ENCODE measurements at regions not wholly inside any gene's neighbourhood (a gene's known extent, or its start where the extent isn't known, plus 50 kb on each side); places are given as distances from the start of the nearest gene placed in this dataset.

DNA sequence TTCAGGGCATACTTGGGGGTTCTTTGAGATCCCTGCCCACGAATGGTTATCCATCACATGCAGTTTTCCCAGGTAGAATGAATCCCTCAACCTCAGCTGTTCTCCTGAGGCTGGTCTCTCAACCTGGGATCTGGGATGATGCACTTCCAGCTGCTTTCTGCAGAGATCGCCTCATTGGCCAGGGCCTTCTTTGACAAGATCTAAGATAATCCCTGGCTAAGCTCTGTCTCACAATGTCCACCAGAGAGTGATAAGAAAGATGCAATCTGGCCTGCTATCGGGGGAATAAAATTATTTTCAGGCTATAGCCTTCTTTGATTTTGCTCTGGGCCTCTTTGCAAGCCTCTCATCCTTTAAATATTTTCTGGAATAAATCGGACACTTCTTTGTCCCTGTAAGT is 1021.1 kb downstream of the EFNB2 start:
- no peaks in the 10 kb centered on the region for H3K79me2 ChIP-seq (ENCODE audit: insufficient read depth, low read depth, low read length)
- no peaks in the 10 kb centered on the region for H3K4me1 ChIP-seq (ENCODE audit: insufficient read depth, low read length, poor library complexity, severe bottlenecking)
- TF ChIP-seq, protein P1, sequence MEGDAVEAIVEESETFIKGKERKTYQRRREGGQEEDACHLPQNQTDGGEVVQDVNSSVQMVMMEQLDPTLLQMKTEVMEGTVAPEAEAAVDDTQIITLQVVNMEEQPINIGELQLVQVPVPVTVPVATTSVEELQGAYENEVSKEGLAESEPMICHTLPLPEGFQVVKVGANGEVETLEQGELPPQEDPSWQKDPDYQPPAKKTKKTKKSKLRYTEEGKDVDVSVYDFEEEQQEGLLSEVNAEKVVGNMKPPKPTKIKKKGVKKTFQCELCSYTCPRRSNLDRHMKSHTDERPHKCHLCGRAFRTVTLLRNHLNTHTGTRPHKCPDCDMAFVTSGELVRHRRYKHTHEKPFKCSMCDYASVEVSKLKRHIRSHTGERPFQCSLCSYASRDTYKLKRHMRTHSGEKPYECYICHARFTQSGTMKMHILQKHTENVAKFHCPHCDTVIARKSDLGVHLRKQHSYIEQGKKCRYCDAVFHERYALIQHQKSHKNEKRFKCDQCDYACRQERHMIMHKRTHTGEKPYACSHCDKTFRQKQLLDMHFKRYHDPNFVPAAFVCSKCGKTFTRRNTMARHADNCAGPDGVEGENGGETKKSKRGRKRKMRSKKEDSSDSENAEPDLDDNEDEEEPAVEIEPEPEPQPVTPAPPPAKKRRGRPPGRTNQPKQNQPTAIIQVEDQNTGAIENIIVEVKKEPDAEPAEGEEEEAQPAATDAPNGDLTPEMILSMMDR (conservative IDR thresholded peaks at IDR 0.05; ENCODE audit: low read length) = no peak
- no peak overlapping the region for H2AFZ ChIP-seq (ENCODE audit: low read length)
- no peaks in the 10 kb centered on the region for H3K9me3 ChIP-seq (ENCODE audit: low read length)
- no peaks in the 10 kb centered on the region for H3K36me3 ChIP-seq (ENCODE audit: insufficient read depth, low read length)
- BruUV-seq (replicated peaks) = no TSS peak
- no peaks in the 10 kb centered on the region for H4K20me1 ChIP-seq (ENCODE audit: insufficient read depth, low read length)
- no peaks in the 10 kb centered on the region for H3K9me2 ChIP-seq (ENCODE audit: insufficient read depth, low read length)
- no peak for DNase-seq (ENCODE audit: low spot score)
- CTCF ChIA-PET (ENCODE audit: unreplicated experiment) = no interaction called here
- no peak overlapping the region for H3K4me2 ChIP-seq (ENCODE audit: low read length)
- intact Hi-C loops (cut with micrococcal nuclease; ENCODE audit: unreplicated experiment) = no loop called here
- H3K4me3 ChIP-seq (ENCODE audit: low read depth, low read length, poor library complexity, severe bottlenecking) = no peak overlapping the region
- no peak overlapping the region for H3K27ac ChIP-seq (ENCODE audit: low read depth, low read length, poor library complexity, severe bottlenecking)
- POLR2A ChIA-PET = no interaction called here

DNA sequence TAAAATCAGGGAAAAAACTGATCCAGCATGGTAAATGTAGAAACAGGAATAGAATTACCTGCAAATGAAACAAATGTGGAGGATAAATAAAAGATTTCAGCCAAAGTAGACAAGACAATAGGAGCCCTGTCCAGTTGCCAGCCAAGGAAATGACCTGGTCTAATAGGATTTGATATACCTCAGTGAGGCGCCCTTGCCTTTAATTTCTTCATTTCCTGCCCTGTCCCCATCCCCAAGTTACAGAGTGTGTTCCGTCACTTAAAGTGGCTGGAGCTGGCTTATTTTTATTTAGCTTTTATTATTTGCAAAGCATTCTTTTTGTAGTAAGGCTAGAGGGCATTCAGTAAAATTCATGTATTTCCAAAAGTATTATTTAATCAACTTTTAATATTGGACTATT is 1022.0 kb downstream of the EFNB2 start:
- H4K20me1 ChIP-seq (ENCODE audit: insufficient read depth, low read length) = no peaks in the 10 kb centered on the region
- H2AFZ ChIP-seq (ENCODE audit: low read length) = no peak overlapping the region
- CTCF ChIA-PET (ENCODE audit: unreplicated experiment) = no interaction called here
- POLR2A ChIA-PET = no interaction called here
- H3K36me3 ChIP-seq (ENCODE audit: insufficient read depth, low read length) = no peaks in the 10 kb centered on the region
- no TSS peak for BruUV-seq (replicated peaks)
- no peak for DNase-seq (ENCODE audit: low spot score)
- no peak overlapping the region for H3K4me3 ChIP-seq (ENCODE audit: low read depth, low read length, poor library complexity, severe bottlenecking)
- TF ChIP-seq, protein P1 (conservative IDR thresholded peaks at IDR 0.05; ENCODE audit: low read length) = no peak
- no peak for TF ChIP-seq EZH2phosphoT487 (IDR thresholded peaks at IDR 0.05; ENCODE audit: borderline replicate concordance, low read depth, low read length)
- H3K27ac ChIP-seq (ENCODE audit: low read depth, low read length, poor library complexity, severe bottlenecking) = no peak overlapping the region
- intact Hi-C loops (cut with micrococcal nuclease; ENCODE audit: unreplicated experiment) = no loop called here
- no peaks in the 10 kb centered on the region for H3K9me2 ChIP-seq (ENCODE audit: insufficient read depth, low read length)
- no peaks in the 10 kb centered on the region for H3K79me2 ChIP-seq (ENCODE audit: insufficient read depth, low read depth, low read length)
- no peaks in the 10 kb centered on the region for H3K9me3 ChIP-seq (ENCODE audit: low read length)
- no peaks in the 10 kb centered on the region for H3K4me1 ChIP-seq (ENCODE audit: insufficient read depth, low read length, poor library complexity, severe bottlenecking)
- H3K4me2 ChIP-seq (ENCODE audit: low read length) = no peak overlapping the region

DNA sequence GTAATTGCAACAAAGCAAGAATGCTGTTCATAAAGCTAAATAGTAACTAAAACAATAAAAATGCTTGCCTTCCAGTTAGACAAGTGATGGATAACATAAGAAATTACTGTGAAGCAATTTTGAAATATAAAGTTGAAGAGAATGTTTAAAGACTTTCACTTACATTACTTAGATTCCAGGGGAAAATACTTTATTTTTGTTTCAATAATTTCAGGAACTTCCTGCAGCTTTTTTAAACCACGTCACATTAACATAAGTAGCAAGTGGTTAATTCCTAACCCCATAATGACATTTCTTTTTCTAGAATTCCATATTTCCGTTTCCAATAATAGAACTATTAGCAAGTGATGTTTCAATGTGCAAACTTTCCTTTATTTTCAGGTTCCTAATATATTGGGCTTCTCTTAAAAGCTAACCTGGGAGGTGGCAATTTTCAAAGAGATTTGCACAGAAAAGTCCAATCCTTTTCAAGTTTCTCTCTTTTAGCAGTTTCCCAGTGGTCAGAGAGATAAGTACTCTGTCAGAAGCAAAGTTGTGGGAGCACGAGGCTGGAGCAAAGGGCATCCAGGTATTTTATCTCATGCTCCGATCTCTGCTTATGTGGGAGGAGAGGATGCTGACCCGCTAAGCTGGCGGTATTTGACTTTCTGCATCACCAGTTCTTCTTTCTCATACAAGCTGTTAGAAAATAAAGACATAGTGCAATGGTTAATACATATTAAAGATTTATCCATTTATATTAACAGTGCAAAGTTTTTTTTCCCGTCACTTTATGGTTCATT is 1025.3 kb downstream of the EFNB2 start:
- intact Hi-C loops (cut with micrococcal nuclease; ENCODE audit: unreplicated experiment) = no loop called here

More for the DNA sequence above, 1025.3 kb downstream of the EFNB2 start:
- CTCF ChIA-PET (ENCODE audit: unreplicated experiment) = interaction anchor here (0.6 kb wide), 1 partner anchor 107 kb away, joined by 3 read pairs; no protein-coding TSS in a partner anchor
- no peaks in the 10 kb centered on the region for H3K36me3 ChIP-seq (ENCODE audit: insufficient read depth, low read length)
- no peaks in the 10 kb centered on the region for H3K9me2 ChIP-seq (ENCODE audit: insufficient read depth, low read length)
- H3K4me3 ChIP-seq (ENCODE audit: low read depth, low read length, poor library complexity, severe bottlenecking) = no peak overlapping the region
- H4K20me1 ChIP-seq (ENCODE audit: insufficient read depth, low read length) = no peaks in the 10 kb centered on the region
- H3K9me3 ChIP-seq (ENCODE audit: low read length) = no peaks in the 10 kb centered on the region
- no peaks in the 10 kb centered on the region for H3K4me1 ChIP-seq (ENCODE audit: insufficient read depth, low read length, poor library complexity, severe bottlenecking)
- no peak overlapping the region for H3K27ac ChIP-seq (ENCODE audit: low read depth, low read length, poor library complexity, severe bottlenecking)
- no peak for DNase-seq (ENCODE audit: low spot score)
- no peak overlapping the region for H3K4me2 ChIP-seq (ENCODE audit: low read length)
- no peak overlapping the region for H2AFZ ChIP-seq (ENCODE audit: low read length)
- no peaks in the 10 kb centered on the region for H3K79me2 ChIP-seq (ENCODE audit: insufficient read depth, low read depth, low read length)
- TF ChIP-seq, protein P1 (conservative IDR thresholded peaks at IDR 0.05; ENCODE audit: low read length) = no peak
- TF ChIP-seq EZH2phosphoT487 (IDR thresholded peaks at IDR 0.05; ENCODE audit: borderline replicate concordance, low read depth, low read length) = no peak
- POLR2A ChIA-PET = no interaction called here
- no TSS peak for BruUV-seq (replicated peaks)

Data from OCI-LY7 (cell line).